Gastroesophageal sphincter (tissue), 4 donors: ENCODE measurements at regions not wholly inside any gene's neighbourhood (a gene's known extent, or its start where the extent isn't known, plus 50 kb on each side); places are given as distances from the start of the nearest gene placed in this dataset.
"Not testable (repeated sequence)": the region's sequence is repeated elsewhere in the genome, so short reads cannot be mapped to it uniquely, and the experiment has no call there.

Source experiments
- ATAC-seq: fragments of 150-250 bp; one replicate; pipeline ENCODE4 v1.9.1; 2016; ENCODE audit warnings: mild to moderate bottlenecking, moderate library complexity
- H3K27ac ChIP-seq, 4 donors: fragments of 200-600 bp; sonication (generic) in 3 of 4; 1 replicate in 3 of 4; 2 replicates in 1 of 4; pipeline ENCODE4 v1.5.1; 2016 to 2019
- H3K27me3 ChIP-seq: fragments of 200-600 bp; sonication (generic); one replicate; pipeline ENCODE4 v1.5.1; 2019
- H3K36me3 ChIP-seq, 2 donors: fragments of 200-600 bp; sonication (generic); one replicate each; pipeline ENCODE4 v1.5.1; 2019; ENCODE audit warnings: control low read depth in 1 of 2
- H3K4me1 ChIP-seq, 3 donors: fragments of 200-600 bp; sonication (generic); 1 replicate in 2 of 3; 2 replicates in 1 of 3; pipeline ENCODE4 v1.5.1; 2016 to 2019; ENCODE audit warnings: control low read depth in 2 of 3
- H3K4me3 ChIP-seq, 2 donors: fragments of 200-600 bp; sonication (generic); one replicate each; pipeline ENCODE4 v1.5.1; 2019; ENCODE audit warnings: mild to moderate bottlenecking in 1 of 2, moderate library complexity in 1 of 2
- H3K9me3 ChIP-seq, 3 donors: fragments of 200-600 bp; sonication (generic); one replicate each; pipeline ENCODE4 v1.5.1; 2017 to 2019; ENCODE audit warnings: control low read depth in 2 of 3
- CTCF ChIP-seq, 4 experiments: fragments of 200-600 bp in 2 of 4; fragments of 450-650 bp in 2 of 4; sonication (generic) in 1 of 4; IDR thresholded peaks; one replicate each; pipeline ENCODE4 v1.5.1; 2017 to 2019; ENCODE audit warnings: antibody characterized with exemption in 4 of 4, mild to moderate bottlenecking in 2 of 4, moderate library complexity in 2 of 4
- EP300 ChIP-seq: sonication (generic); formaldehyde crosslinking; IDR thresholded peaks from one replicate; pipeline ENCODE4 v1.6.1; 2017; ENCODE audit warnings: antibody characterized with exemption, mild to moderate bottlenecking
- POLR2A ChIP-seq, 2 donors: fragments of 450-650 bp; IDR thresholded peaks; one replicate each; pipeline ENCODE4 v1.6.1; 2017; ENCODE audit warnings: antibody characterized with exemption in 2 of 2, mild to moderate bottlenecking in 2 of 2, moderate library complexity in 1 of 2
- POLR2AphosphoS5 ChIP-seq: sonication (generic); formaldehyde crosslinking; IDR thresholded peaks from one replicate; pipeline ENCODE4 v1.6.1; 2017; ENCODE audit warnings: antibody characterized with exemption
- WGBS, 2 donors: methylation state at CpG; one replicate each; pipeline ENCODE4 v1.1.5; 2018; ENCODE audit warnings: low coverage in 1 of 2; 5-methylcytosine and 5-hydroxymethylcytosine counted together

GRCh38 chr4:3896441-3896840, 130.3 kb downstream of the ADRA2C start:
- H3K9me3 ChIP-seq, result no peaks in the 10 kb centered on the region
- no peak overlapping the region for H3K27ac ChIP-seq
- no peaks in the 10 kb centered on the region for H3K36me3 ChIP-seq
- no peak overlapping the region for H3K4me3 ChIP-seq
- H3K27me3 ChIP-seq, result peaks cover 44% of the 10 kb centered on the region
- ATAC-seq, result no peak
- 43 to 61% methylated on average over 3 to 6 of the region's 6 CpGs for WGBS, 2 donors
- no peaks in the 10 kb centered on the region for H3K4me1 ChIP-seq
- TF ChIP-seq POLR2A (IDR thresholded peaks at IDR 0.05) (no peak), POLR2AphosphoS5 (no peak), CTCF (IDR thresholded peaks at IDR 0.05) (no peak), EP300 (no peak)

GRCh38 chr4:3896871-3897578, 130.8 kb downstream of the ADRA2C start:
- ATAC-seq, H3K4me3 ChIP-seq, H3K36me3 ChIP-seq, H3K4me1 ChIP-seq, H3K9me3 ChIP-seq, H3K27ac ChIP-seq: not testable (repeated sequence)
- H3K27me3 ChIP-seq, result peaks cover 44% of the 10 kb centered on the region
- 78 to 85% methylated on average over 11 to 20 of the region's 20 CpGs for WGBS, 2 donors

GRCh38 chr4:3898098-3898497, 131.9 kb downstream of the ADRA2C start:
- no peak for TF ChIP-seq EP300
- 74 to 100% methylated on average over 1 to 9 of the region's 19 CpGs for WGBS, 2 donors
- ATAC-seq, result no peak
- no peaks in the 10 kb centered on the region for H3K4me1 ChIP-seq
- no peaks in the 10 kb centered on the region for H3K36me3 ChIP-seq
- H3K9me3 ChIP-seq, result no peaks in the 10 kb centered on the region
- H3K27me3 ChIP-seq, result peaks cover 37% of the 10 kb centered on the region
- no peak overlapping the region for H3K4me3 ChIP-seq
- H3K27ac ChIP-seq, result no peak overlapping the region

GRCh38 chr4:3898928-3899327, 132.7 kb downstream of the ADRA2C start:
- not testable (repeated sequence) for H3K9me3 ChIP-seq, ATAC-seq, H3K36me3 ChIP-seq, H3K4me1 ChIP-seq, H3K4me3 ChIP-seq, H3K27ac ChIP-seq
- 88 to 89% methylated on average over 10 of the region's 10 CpGs for WGBS, 2 donors
- H3K27me3 ChIP-seq, result peaks cover 42% of the 10 kb centered on the region

GRCh38 chr4:3904264-3904955, 138.2 kb downstream of the ADRA2C start:
- H3K27me3 ChIP-seq, result peaks cover 24% of the 10 kb centered on the region
- 58 to 73% methylated on average over 8 to 11 of the region's 15 CpGs for WGBS, 2 donors
- not testable (repeated sequence) for H3K4me1 ChIP-seq, H3K36me3 ChIP-seq, H3K27ac ChIP-seq, H3K4me3 ChIP-seq, ATAC-seq, H3K9me3 ChIP-seq

- not testable (repeated sequence) for H3K9me3 ChIP-seq, H3K4me1 ChIP-seq, H3K27ac ChIP-seq, H3K4me3 ChIP-seq, H3K36me3 ChIP-seq, ATAC-seq
- no CpG with 5 or more reads among the region's 3 CpGs for WGBS, 2 donors
- H3K27me3 ChIP-seq, result peaks cover 12% of the 10 kb centered on the region
These were observed 143.4 kb downstream of the ADRA2C start for GRCh38 chr4:3909616-3910015.

- ATAC-seq, H3K4me1 ChIP-seq, H3K36me3 ChIP-seq, H3K4me3 ChIP-seq, H3K27ac ChIP-seq, H3K9me3 ChIP-seq: not testable (repeated sequence)
- 58 to 100% methylated on average over 4 to 6 of the region's 14 CpGs for WGBS, 2 donors
- peaks cover 12% of the 10 kb centered on the region for H3K27me3 ChIP-seq
These were observed 144.2 kb downstream of the ADRA2C start for GRCh38 chr4:3910161-3910950.
